HG03354 (cell line): ENCODE measurements at regions not wholly inside any gene's neighbourhood (a gene's known extent, or its start where the extent isn't known, plus 50 kb on each side); places are given as distances from the start of the nearest gene placed in this dataset.

ENCODE experiments used
- ATAC-seq: cut with Tn5 transposase; IDR thresholded peaks from one replicate; pipeline ENCODE4 v1.9.1; 2021; ENCODE audit warnings: mild to moderate bottlenecking; ENCODE audit not compliant: unreplicated experiment, poor library complexity, severe bottlenecking

DNA sequence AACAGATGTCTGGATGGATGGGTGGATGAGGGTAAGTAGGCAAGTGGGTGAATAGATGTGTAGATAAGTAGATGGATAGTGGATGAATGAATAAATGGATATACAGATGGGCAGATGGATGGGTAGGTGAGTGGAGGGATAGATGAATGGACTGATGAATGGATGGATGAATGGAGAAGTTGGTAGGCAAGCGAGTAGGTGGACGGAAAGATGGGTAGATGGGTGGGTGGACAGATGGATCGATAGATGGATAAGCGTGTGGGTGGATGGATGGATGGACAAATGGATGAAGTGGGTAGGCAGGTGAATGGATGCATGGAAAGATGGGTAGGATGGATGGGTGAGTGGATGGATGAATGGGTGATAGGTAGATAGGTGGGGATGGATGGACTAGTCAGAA is 393.2 kb downstream of the SHANK2 start:
- ATAC-seq, result no peak

DNA sequence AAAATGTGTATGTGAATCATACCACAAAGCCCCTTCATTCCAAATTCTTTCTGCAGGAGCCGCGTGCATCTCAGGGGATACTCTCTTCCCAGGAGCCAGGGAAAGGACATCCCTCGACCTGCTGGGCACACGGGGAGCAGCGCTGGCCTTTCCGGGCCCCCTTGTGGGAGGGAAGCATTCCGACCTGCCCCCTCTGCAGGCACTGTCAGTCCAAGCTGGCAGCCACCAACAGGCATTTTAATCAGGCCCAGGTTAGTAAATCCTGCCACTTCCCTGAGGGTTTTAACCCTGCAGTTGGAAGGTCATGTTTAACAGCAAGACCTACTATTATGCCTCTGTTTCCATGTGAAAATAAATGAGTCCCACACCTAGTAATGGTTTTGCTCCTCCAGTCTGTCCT is 391.5 kb downstream of the SHANK2 start:
- no peak for ATAC-seq

DNA sequence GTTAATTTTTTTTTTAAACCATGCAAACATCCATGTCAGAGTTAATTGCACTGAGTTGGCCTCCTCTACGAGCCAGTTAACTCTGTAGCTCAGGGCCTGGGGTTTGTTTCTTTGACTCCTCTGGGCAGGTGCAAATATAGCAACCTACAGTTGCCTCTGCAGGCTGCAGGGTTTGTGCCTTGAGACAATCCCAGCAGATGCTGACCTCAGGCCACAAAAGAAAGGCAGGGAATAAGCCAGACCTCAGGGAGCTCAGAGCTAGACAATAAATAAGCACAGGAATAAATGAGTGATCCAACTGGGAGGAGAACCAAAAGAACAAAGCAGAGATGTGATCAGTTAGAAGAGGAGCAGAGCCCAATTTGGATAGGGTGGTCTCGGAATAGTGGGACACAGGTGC is 390.8 kb downstream of the SHANK2 start:
- no peak for ATAC-seq

DNA sequence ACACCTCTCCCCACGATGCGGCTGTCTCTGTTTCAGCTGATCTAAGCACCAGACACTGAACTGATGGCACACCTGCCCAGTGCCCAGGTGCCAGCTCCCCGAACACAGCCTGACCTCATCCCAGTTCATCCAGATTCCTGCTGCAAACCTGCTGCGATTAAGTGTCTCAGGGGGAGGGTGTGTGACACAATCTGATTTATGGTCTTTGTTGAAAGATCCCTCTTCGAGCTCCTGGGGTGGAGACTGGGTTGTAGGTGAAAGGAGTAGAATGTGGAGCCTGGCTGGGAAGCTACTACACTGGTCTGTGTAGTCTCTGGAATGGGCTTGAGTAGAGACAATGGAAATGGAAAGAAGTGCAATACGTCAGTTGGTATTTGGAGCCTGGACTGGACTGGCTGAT is 390.3 kb downstream of the SHANK2 start:
- no peak for ATAC-seq

DNA sequence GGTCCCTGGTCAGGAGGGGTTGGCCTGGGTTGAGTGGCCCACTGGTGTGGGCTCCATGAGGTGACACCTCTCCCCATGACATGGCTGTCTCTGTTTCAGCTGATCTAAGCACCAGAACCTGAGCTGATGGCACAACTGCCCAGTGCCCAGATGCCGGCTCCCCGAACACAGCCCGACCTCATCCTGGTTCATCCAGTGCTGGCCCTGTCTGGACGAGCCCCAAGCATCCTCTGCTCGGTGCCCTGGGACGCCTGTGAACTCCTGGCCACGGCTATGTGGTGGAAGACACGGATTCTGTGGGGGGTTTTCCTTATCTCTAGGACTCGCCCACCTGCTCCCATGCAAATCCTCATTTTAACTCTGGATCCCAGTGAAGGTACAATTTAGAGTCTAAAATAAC is 389.2 kb downstream of the SHANK2 start:
- no peak for ATAC-seq

DNA sequence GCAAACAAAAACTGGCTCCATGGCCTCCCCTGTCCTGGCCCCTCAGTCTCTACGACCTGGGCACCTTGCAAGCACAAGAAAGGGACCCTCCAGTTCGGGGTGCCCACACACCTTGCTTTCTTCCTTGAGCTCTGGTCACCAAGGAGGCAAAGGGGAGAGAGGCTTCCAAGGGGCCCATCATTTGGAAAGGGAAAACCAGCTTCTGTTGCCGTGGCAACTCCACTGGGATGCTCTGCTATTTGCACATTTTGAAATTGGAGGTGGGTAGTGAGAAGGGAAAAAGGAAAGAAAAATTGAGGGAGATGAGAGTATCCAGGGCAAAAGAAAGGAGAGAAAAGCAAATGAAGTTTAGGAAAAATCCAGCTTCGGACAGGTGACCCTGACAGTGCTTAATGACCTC is 388.4 kb downstream of the SHANK2 start:
- ATAC-seq, result no peak

DNA sequence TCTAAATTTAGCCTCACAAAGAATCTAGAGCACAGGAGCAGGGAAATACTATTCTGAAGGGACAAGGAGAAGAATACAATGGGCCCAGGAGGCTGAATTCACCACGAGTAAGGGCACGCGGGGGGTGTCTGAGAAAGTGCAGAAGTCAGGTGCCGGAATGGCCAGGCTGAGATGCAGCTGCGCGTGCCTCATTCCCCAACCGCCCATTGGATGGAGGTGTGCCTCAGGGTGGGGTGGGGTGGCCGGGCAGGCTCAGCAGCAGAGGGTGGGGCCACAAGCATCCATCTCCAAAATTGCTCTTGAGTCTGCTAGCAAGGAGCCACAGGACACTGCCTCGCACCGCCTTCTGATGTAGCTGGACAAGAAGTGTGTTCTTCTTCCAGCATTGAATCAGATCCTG is 387.0 kb downstream of the SHANK2 start:
- ATAC-seq, result no peak

DNA sequence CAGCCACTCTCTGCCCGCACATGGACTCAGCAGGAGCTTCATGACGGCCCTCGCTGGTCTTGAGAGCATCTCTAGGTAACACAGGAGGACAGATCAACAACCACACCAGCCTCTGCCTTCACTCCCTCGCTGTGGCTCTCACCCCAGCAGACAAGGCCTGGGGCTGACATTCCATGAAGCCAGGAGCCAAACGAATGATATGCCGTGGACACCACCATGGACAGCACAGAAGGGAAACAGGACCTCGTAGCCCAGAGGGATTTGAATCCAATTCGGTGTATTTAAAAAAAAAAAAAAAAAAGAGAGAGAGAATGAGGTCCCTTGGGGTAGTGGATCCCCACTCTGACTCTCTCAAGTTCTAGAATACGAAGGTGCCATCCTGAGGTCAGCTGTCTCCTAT is 385.5 kb downstream of the SHANK2 start:
- ATAC-seq, result no peak

DNA sequence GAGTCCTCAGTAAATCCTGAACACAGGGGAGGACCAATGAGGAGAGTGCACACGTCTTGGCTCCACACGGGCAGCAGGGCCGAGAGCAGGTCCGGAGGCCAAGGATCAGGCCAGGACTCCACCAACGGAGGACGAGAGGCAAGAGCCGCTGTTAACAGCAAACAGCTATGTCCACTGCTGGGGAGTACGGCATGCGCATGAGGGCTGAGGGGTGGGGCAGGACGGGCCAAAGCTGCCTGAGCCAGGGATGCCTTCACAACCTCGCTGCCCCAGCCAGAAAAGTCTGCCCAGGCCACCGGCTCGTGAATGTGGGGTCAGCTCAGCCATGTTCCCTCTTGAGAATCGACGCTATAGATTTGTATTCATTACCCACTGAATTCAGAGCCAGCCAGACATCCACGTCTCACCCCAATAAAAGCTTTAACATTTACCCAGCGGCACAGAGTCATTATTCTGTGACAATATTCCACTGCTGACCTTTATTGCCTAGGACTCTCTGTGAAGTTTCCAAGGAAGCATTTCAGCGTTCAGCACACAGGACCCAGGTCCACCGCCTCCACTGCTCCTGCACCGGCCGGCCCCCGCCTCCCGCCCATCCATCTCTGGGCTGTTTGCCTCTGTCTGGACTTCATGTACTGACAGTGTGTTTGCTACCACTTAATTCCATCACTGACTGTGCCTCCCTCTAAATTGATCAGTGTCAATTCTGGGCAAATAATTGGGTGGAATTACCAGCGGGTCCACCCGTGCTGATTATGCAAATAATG is 384.9 kb downstream of the SHANK2 start:
- ATAC-seq, result no peak

DNA sequence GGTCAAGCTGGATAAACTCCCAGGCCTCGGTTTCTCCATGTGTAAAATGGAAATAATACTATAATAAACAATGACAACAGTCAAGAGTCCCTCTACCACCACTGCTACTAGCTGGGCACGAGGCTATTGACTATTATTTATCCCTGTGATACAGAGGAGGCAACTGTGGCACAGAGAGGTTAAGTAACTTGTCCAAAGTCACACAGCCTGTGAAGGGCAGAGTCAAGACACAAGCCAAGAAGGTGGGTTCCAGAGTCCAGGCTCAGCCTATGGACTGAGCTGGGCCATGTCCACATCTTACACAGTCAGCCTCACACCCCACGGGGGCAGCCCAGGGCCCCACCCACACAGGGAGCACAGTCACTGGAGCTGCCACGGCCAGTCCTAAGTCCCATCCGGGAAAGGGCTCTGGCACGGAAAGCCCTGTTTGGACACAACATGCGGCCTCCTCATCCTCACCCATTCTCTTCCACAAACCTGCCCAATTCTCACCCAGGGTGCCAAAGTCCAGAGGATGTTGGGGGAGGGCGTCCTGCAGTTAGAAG is 384.0 kb downstream of the SHANK2 start:
- ATAC-seq, result no peak

DNA sequence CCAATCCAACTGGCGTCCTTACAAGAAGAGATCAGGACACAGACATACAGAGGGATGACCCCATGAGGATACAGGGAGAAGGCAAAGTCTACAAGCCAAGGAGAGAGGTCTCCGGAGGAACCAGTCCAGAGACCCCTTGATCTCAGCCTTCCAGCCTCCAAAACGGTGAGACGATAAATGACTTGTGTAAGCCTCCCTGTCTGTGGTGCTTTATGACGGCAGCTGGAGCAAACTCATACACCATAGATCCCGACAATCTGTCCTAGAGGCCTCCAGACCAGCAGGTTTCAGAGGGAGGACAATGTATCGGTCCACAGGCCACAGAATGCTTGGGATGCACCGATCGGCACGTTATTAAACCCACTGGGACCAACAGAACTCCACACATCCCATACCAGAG is 383.3 kb downstream of the SHANK2 start:
- ATAC-seq, result no peak

DNA sequence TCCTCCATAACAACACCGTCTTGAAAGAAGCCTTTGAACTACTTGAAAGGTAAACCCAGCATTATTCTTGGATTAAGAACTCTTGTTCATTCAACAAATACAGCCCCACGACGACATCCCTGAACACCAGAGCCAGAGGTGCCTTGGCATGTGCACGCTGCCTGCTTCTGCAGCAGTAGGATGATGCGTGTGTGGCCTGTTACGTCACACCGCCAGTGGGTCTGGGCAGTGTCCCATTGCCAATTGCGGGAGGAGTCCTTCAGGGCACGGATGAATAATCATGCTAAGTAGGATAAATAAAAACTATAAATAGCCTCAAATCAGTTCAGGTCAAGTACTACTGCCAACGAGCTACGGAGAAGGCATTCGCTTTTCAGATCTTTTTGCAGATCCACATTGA is 380.5 kb downstream of the SHANK2 start:
- no peak for ATAC-seq

DNA sequence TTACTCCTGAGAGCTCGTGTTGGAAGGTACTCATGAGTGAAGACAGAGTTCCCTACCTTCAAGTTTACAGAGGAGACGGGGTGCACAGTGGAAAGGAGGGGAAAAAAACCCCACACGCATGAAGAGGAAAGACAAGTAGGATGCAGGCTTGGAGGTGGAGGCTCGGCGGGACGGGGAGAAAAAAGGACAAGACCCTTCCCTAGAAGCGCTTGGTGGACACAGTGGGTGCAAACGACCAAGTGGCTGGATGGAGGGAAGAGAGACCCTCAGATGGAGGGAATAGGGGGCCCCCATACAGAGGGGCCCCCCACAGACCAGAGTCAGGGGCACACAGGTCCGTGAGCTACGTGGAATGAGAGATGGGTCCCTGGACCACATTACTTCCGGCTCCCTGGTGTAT is 380.1 kb downstream of the SHANK2 start:
- ATAC-seq, result no peak

DNA sequence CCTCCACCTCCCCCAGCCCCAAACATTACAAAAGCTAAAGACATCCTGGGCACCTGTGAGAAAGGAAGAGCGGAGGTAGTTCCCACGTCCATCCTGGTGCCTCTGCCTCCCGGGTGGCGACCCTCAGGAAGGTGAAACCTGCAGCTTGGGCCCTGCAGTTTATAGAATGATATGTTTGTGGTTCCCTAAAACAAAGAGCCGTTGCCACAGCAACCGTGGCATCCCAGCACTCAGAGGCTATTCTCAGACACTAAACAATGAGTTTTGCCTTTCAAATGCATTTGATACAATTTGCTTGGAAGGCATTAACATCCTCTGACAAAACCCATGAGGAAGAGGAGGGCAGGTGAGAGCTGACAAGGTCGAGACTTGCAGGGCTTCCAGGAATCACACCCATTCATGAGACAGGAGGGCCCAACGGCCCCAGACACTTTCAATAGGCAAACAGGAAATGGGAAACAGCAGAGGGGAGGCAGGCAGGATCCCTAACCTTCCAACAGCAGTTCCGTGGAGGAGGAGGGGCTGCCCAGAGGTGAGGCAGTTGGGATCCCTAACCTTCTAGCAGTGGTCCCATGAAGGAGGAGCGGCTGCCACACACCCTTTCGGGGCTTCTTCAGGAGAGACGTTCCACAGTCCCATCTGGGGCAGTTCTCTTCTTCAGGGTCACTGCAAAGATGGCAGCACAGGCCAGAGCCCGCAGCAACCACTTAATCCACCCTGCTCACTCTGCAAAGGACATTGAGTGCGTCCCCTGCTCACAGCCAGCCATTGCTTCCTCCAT is 379.2 kb downstream of the SHANK2 start:
- no peak for ATAC-seq

DNA sequence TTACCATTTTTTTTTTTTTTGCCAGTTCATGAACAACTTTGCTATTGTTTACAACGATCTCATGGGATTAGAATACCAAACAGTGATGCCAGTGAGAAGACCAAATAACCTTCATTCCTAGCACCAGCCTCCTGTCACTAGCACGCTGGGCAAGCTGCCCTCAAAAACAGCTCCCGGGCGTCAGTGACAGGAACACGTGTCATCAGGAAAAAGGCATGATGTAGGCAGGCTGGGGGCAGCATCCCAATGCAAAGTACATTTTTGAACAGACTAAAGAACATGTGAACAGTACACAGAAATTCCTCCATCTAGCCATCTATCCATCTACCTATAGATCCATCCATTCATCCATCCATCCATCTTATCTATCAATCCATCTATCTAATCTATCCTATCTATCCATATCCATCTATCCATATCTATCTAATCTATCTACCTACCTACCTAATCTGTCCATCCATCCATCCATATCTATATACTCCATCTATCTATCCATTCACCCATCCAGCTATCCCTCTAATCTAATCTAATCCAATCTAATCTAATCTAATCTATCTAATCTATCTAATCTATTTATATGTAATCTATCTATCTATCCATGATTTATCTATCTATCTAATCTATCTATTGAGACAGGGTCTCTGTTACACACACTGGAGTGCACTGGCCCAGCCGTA is 378.5 kb downstream of the SHANK2 start:
- ATAC-seq, result no peak

DNA sequence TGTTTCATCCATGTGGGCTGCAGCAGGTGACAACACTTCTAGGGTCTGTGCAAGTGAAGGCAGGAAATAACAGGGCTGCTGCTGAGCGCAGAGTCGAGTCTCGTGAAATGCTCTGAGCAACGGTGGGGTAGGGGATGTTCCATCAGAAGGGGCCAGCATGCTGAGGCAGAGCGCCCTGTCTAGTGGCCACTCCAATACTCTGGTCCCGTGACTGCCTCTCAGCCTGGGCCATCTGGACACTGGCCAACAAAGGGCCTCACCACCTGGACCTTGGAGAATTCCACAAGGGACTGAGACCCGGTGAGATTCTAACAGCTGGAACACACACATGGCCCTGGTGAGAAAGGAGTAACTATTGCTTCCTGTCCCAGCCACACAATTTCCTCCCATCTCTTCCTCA is 375.7 kb downstream of the SHANK2 start:
- ATAC-seq, result no peak

DNA sequence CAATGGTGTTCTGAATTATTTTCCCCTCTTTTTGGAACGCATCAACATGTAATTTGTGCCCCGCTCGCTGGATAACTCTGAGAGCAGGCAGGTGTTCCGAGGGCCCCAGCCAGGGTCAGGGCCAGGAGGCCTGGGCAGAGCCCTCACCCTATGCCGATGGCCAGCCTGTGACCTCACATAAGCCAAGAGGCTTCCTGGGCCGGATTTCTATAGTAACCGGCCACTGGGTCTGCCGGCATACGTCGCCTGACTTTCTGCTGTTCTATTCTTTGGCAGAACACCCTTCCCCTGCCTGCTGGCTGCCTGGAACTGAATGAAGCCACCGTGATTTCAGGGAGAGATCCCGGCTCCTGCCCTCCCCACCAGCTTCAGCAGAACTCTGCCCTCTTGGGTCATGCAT is 375.2 kb downstream of the SHANK2 start:
- no peak for ATAC-seq

DNA sequence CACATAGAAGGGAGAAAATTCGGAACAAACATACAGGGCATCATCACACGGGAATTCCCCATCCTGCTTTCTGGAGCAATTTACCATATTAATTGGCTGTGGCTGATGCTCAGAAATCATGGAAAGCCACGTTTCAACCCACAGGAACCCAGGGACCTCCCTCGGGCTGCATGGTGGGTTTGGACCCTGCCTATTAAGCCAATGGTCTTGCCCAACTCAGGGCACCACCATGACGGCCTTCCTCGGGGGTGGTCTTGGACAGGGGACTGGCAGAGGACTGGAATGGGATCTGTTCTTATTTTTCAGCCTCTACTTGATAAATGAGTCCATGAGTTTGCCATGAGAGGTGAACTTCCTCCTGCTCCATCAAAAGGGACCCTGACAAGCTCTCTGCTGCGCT is 374.0 kb downstream of the SHANK2 start:
- no peak for ATAC-seq

DNA sequence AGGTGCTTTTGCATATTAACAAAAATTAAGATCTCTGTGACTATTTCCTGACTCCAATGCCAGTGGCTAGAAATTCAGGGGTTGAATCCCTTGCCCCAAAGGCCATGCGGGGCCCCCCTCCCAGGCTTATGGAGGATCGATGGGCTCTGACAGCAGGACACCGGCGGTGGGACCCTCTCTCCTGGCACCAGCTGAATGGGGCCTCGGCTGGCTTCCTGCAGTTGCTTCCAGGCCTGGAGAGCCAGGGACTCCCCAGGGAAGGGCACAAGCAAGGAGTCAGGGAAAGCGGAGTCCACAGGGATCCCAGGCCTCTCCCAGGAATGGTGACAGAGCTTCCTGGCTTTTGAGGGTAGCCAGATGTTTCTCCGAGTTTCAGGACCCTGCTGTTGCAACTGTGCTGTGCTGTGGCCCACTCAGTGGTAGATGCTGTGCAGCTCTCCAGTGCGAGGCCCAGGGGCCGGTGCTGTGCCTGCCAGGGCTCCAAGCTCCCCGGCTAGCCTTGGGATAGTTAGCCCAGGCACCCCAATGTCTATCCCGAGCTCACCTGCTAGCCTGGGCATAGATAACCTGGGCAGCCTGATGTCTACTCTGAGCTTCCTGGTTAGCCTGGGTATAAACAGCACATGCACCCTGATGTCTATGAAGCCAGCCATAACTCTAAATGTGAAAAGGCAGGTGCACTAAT is 372.6 kb downstream of the SHANK2 start:
- ATAC-seq, result no peak

DNA sequence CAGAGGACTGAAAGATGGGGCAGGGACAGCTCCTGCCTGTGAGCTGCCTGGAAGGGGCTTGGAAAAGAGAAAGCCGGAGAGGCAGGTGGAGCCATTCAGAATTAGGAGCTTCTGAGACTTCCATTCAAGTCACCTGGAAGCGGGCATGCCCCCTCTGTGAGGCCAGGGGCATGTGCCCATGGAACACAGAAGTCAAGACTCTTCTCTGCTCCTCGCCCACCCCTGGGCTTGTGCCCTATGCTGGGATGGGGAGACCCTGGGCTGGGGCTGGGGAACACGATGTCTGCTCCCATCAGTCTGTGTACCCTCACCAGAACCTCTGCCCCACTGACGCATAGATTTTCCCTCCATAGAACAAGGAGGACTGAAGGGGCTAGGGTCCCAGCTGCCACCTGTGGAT is 372.0 kb downstream of the SHANK2 start:
- ATAC-seq, result no peak
